Cardiac muscle cell (in vitro differentiated cells and primary cell): ENCODE measurements at regions not wholly inside any gene's neighbourhood (a gene's known extent, or its start where the extent isn't known, plus 50 kb on each side); places are given as distances from the start of the nearest gene placed in this dataset.

Experiments
- DNase-seq, 2 donors: peaks; one replicate each; pipeline versions ENCODE4 v3.0.0 to v3.0.0-alpha.2; 2010 to 2017; ENCODE audit warnings: low read depth in 1 of 2, low spot score in 1 of 2
- H3K27ac ChIP-seq: fragments of 200-600 bp; sonication (generic); 2 replicates; pipeline ENCODE4 v1.5.1; 2016
- H3K27me3 ChIP-seq: fragments of 200-600 bp; sonication (generic); 2 replicates; pipeline ENCODE4 v1.6.0; 2016; ENCODE audit warnings: control low read depth
- H3K36me3 ChIP-seq: fragments of 200-600 bp; sonication (generic); 2 replicates; pipeline ENCODE4 v1.5.1; 2016; ENCODE audit warnings: control low read depth
- H3K4me1 ChIP-seq: fragments of 200-600 bp; sonication (generic); 2 replicates; pipeline ENCODE4 v1.8.1; 2017; ENCODE audit warnings: low read depth, mild to moderate bottlenecking, mixed run types
- H3K4me3 ChIP-seq: fragments of 200-600 bp; sonication (generic); 2 replicates; pipeline ENCODE4 v1.5.1; 2016; ENCODE audit warnings: mild to moderate bottlenecking
- H3K9me3 ChIP-seq: fragments of 200-600 bp; sonication (generic); 2 replicates; pipeline ENCODE4 v1.5.1; 2017; ENCODE audit warnings: low read depth, mild to moderate bottlenecking, control low read depth
- CTCF ChIP-seq: IDR thresholded peaks from 2 replicates; pipeline ENCODE4 v1.5.1; 2012; ENCODE audit warnings: low read depth, mild to moderate bottlenecking, low read length

- H3K36me3 ChIP-seq: no peaks in the 10 kb centered on the region
- H3K27me3 ChIP-seq: no peaks in the 10 kb centered on the region
- no peak for DNase-seq
- no peaks in the 10 kb centered on the region for H3K9me3 ChIP-seq
- TF ChIP-seq CTCF: no peak
- no peak overlapping the region for H3K27ac ChIP-seq
- no peak overlapping the region for H3K4me3 ChIP-seq
- peaks cover 10% of the 10 kb centered on the region for H3K4me1 ChIP-seq
Measured at GRCh38 chr2:53188851-53189510, 578.6 kb upstream of the CHAC2 start.

- Histone ChIP-seq H3K27ac (no peak overlapping the region), H3K4me1 (peaks cover 19% of the 10 kb centered on the region), H3K27me3 (no peaks in the 10 kb centered on the region), H3K4me3 (no peak overlapping the region), H3K9me3 (no peaks in the 10 kb centered on the region), H3K36me3 (no peaks in the 10 kb centered on the region)
- no peak for DNase-seq
- no peak for TF ChIP-seq CTCF
Measured at GRCh38 chr2:53183581-53183980, 584.0 kb upstream of the CHAC2 start.

DNA sequence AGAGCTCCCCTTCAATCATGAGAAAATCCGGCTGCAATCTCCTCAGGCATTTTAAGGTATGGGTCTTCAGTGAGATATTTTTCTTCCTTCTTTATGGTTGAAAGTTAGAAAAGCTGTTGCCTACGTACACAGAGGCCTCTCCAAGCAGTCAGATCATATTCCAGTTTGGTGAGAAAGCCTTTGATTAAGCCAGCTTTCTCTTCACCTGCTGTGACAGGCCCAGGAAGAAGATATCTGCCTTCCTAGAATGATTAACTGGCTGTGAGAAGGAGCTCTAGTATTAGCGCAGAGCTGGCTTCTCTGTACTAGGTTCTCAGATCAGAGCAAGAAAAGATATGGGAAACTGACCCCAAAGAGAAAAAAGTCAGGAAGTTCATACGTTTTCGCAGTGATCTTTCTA lies 585.0 kb upstream of the CHAC2 start:
- Histone ChIP-seq H3K9me3 (no peaks in the 10 kb centered on the region), H3K4me3 (no peak overlapping the region), H3K4me1 (peaks cover 12% of the 10 kb centered on the region), H3K27ac (no peak overlapping the region), H3K27me3 (no peaks in the 10 kb centered on the region), H3K36me3 (no peaks in the 10 kb centered on the region)
- no peak for TF ChIP-seq CTCF
- DNase-seq: peak in 1 of 2 donors; percentile 5

DNA sequence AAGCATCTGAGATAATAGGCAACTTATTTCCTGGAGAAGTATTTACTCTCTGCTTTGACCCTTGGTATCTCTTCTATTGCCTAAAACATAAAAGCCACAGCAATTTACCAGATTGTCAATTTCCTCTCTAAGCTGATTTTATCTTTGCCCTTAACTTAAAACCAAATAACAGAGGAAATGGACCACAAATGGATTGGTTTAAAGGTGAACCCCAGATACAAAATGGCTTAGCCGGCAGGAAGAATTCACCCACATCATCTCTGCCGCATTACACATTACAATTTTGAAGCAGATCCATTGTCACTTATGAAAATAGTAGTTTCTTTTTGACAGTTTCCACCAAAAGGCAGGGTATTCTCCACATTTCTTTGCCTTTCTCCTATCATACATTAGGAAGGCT lies 585.8 kb upstream of the CHAC2 start:
- no peak overlapping the region for H3K27ac ChIP-seq
- peaks cover 9% of the 10 kb centered on the region for H3K4me1 ChIP-seq
- no peak for TF ChIP-seq CTCF
- H3K4me3 ChIP-seq: no peak overlapping the region
- no peaks in the 10 kb centered on the region for H3K27me3 ChIP-seq
- no peaks in the 10 kb centered on the region for H3K9me3 ChIP-seq
- H3K36me3 ChIP-seq: no peaks in the 10 kb centered on the region
- no peak for DNase-seq

DNA sequence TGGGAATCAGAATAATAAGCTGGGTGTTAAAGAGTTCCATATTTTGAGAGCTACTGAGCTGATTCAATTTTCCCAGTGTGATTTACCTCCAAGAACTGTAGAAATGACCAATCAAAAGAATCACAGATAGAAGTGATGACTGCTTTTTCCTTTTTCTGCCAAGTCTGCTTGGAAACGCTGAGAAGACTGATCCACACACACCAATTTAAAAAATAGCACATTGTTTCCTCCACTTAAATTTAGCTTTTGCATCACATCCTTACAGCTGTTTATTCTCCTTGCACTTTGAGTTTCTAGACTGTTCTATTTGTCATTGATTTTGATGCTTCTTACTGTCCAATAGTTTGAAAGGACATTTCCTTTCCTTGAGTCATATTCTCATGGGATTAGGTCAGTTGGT lies 590.3 kb upstream of the CHAC2 start:
- Histone ChIP-seq H3K27ac (no peak overlapping the region), H3K4me3 (no peak overlapping the region), H3K4me1 (no peaks in the 10 kb centered on the region), H3K9me3 (no peaks in the 10 kb centered on the region), H3K27me3 (no peaks in the 10 kb centered on the region), H3K36me3 (no peaks in the 10 kb centered on the region)
- no peak for DNase-seq
- no peak for TF ChIP-seq CTCF
